22Rv1 (cell line): ENCODE measurements at regions not wholly inside any gene's neighbourhood (a gene's known extent, or its start where the extent isn't known, plus 50 kb on each side); places are given as distances from the start of the nearest gene placed in this dataset.

Experiments
- CTCF ChIP-seq: fragments of 450-650 bp; IDR thresholded peaks from 2 replicates; pipeline ENCODE4 v1.5.1; 2017; ENCODE audit warnings: mild to moderate bottlenecking
- ZFX ChIP-seq: fragments of 450-650 bp; IDR thresholded peaks from 2 replicates; pipeline ENCODE4 v1.6.1; 2017; ENCODE audit warnings: antibody characterized with exemption, borderline replicate concordance

DNA sequence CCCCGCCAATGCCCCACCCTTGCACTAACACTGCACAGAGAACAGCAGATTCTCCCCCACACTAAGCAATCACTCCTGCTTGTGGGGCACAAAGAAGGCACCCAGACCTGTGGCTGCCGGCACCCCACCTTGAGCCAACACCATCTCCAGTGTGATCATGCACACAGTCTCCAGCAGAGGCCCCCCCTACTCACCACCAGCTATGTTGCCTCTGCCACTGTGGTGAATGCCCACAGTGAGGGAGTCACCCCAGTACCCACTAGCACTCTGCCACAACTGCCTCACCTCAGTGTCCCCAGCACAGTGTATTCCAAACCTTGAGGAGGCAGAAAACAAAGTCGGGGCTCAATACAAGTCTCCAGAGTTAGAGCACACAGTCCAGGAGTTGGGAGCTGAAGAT, 261.7 kb upstream of the SSTR1 start:
- TF ChIP-seq CTCF (no peak), ZFX (no peak)
